Breast epithelium (tissue), 4 donors: ENCODE measurements at regions not wholly inside any gene's neighbourhood (a gene's known extent, or its start where the extent isn't known, plus 50 kb on each side); places are given as distances from the start of the nearest gene placed in this dataset.

Experiments
- DNase-seq, 2 donors: peaks; one replicate each; pipeline ENCODE4 v3.0.0-alpha.2; 2019; ENCODE audit warnings: low spot score in 2 of 2
- H3K27ac ChIP-seq, 2 donors: fragments of 200-600 bp; sonication (generic) in 1 of 2; one replicate each; pipeline ENCODE4 v1.5.1; 2016 to 2019; ENCODE audit warnings: mild to moderate bottlenecking in 1 of 2
- H3K27me3 ChIP-seq, 2 donors: fragments of 200-600 bp; sonication (generic) in 1 of 2; one replicate each; pipeline versions ENCODE4 v1.5.1 to v1.6.0; 2017 to 2019; ENCODE audit warnings: control low read depth in 1 of 2, mild to moderate bottlenecking in 1 of 2
- H3K36me3 ChIP-seq: fragments of 200-600 bp; one replicate; pipeline ENCODE4 v1.5.1; 2019
- H3K4me1 ChIP-seq, 2 donors: fragments of 200-600 bp; sonication (generic); one replicate each; pipeline ENCODE4 v1.5.1; 2016 to 2019; ENCODE audit warnings: control low read depth in 1 of 2
- H3K4me3 ChIP-seq, 3 donors: fragments of 200-600 bp; sonication (generic); 1 replicate in 2 of 3; 2 replicates in 1 of 3; pipeline ENCODE4 v1.5.1; 2016 to 2019; ENCODE audit warnings: mild to moderate bottlenecking in 3 of 3, moderate library complexity in 2 of 3
- H3K9me3 ChIP-seq, 2 donors: fragments of 200-600 bp; sonication (generic) in 1 of 2; one replicate each; pipeline ENCODE4 v1.5.1; 2016 to 2019; ENCODE audit warnings: control low read depth in 1 of 2
- POLR2A ChIP-seq: fragments of 450-650 bp; IDR thresholded peaks from one replicate; pipeline ENCODE4 v1.6.1; 2016; ENCODE audit warnings: antibody characterized with exemption, mild to moderate bottlenecking, moderate library complexity
- POLR2AphosphoS5 ChIP-seq, 3 donors: sonication (generic); formaldehyde crosslinking; IDR thresholded peaks; one replicate each; pipeline ENCODE4 v1.6.1; 2017; ENCODE audit warnings: antibody characterized with exemption in 3 of 3
- intact Hi-C: fragments of 100-400 bp; cut with DNase I; formaldehyde crosslinking; loops from one replicate; pipeline ENCODE4 v1.15.1; 2023; ENCODE audit warnings: low total_unique reads
- TF ChIP-seq, protein P1 (sequence below), 3 donors: fragments of 450-650 bp; IDR thresholded peaks; one replicate each; pipeline ENCODE4 v1.5.1; 2016 to 2017; ENCODE audit warnings: antibody characterized with exemption in 3 of 3, mild to moderate bottlenecking in 3 of 3, moderate library complexity in 3 of 3

DNA sequence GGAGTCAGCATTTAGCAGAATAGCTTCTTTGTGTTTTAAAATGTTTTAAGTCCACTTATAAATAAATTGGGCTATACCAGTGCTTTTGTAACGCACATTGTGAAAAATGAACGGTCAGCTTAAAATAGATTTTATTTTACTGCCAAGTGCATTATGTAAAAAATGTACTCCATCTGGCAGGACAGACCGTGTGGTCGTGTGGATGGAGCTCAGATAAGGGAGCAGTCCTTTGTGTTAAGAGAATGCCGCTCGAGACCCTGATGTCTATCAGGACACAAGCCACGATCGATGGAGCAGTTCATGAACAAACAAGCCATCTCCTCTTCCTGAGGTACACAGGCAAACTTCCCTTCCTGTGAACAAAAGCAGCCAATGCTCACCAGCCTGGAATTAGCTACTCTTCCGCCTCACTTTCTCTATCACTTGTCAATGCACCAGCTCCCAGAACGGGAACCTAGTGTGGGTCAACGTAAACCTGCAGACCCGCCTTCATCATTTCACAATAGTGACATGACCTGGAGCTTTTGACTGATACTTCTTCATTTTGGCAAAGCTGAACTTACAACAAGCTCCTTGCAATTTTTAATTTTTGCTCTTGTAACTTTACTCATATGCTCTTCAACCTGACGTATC lies 243.5 kb downstream of the TGFB2 start:
- Histone ChIP-seq H3K27me3 (no peaks in the 10 kb centered on the region), H3K27ac (no peak overlapping the region), H3K36me3 (no peaks in the 10 kb centered on the region), H3K4me1 (no peaks in the 10 kb centered on the region), H3K4me3 (no peak overlapping the region), H3K9me3 (no peaks in the 10 kb centered on the region)
- no peak for DNase-seq
- TF ChIP-seq POLR2AphosphoS5 (IDR thresholded peaks at IDR 0.05) (no peak), POLR2A (no peak)
- TF ChIP-seq, protein P1, sequence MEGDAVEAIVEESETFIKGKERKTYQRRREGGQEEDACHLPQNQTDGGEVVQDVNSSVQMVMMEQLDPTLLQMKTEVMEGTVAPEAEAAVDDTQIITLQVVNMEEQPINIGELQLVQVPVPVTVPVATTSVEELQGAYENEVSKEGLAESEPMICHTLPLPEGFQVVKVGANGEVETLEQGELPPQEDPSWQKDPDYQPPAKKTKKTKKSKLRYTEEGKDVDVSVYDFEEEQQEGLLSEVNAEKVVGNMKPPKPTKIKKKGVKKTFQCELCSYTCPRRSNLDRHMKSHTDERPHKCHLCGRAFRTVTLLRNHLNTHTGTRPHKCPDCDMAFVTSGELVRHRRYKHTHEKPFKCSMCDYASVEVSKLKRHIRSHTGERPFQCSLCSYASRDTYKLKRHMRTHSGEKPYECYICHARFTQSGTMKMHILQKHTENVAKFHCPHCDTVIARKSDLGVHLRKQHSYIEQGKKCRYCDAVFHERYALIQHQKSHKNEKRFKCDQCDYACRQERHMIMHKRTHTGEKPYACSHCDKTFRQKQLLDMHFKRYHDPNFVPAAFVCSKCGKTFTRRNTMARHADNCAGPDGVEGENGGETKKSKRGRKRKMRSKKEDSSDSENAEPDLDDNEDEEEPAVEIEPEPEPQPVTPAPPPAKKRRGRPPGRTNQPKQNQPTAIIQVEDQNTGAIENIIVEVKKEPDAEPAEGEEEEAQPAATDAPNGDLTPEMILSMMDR (IDR thresholded peaks at IDR 0.05): no peak
- intact Hi-C loops: no loop called here

DNA sequence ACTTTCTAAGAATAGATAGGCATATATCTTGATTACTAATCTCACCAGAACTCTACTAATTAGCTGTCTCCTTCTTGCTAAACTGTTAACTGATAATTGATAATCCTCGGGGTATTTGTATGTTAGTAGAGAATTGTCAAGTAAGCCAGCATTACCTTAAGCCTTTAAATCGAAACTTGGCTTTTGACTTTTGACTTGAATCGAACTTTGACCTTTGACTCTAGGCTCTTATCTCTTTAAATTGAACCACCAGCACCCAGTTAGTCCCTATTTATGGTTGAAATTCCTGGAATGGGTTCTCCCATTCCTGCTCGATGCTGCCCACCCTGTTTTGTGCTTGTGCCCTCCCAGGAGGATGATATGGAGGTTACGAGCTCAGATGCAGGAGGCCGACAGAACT lies 244.4 kb downstream of the TGFB2 start:
- no peak for DNase-seq
- Histone ChIP-seq H3K36me3 (no peaks in the 10 kb centered on the region), H3K4me3 (no peak overlapping the region), H3K27me3 (no peaks in the 10 kb centered on the region), H3K27ac (no peak overlapping the region), H3K9me3 (no peaks in the 10 kb centered on the region), H3K4me1 (no peaks in the 10 kb centered on the region)
- TF ChIP-seq, protein P1 (IDR thresholded peaks at IDR 0.05): no peak
- no peak for TF ChIP-seq POLR2AphosphoS5 (IDR thresholded peaks at IDR 0.05)
- TF ChIP-seq POLR2A: no peak
- intact Hi-C loops: no loop called here

DNA sequence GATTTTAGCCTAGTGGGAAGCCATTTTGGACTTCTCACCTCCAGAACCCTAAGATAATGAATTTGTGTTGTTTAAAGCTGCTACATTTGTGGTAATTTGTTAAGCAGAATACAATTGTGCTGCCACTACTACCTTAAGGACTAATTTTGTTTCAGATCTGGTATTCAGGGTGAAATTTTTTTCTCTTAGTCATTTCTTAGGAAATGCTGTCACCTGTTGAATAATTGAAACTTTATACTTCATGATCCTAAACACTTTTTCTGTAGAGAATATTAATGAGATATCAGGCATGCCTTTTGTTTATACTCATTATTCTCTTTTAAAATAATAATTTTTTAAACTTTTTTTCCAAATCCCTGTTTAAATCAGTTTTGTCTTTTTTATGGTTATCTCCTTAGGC lies 246.8 kb downstream of the TGFB2 start:
- no peaks in the 10 kb centered on the region for H3K9me3 ChIP-seq
- no peaks in the 10 kb centered on the region for H3K36me3 ChIP-seq
- no peaks in the 10 kb centered on the region for H3K4me1 ChIP-seq
- DNase-seq: no peak
- TF ChIP-seq POLR2A (no peak), POLR2AphosphoS5 (IDR thresholded peaks at IDR 0.05) (no peak)
- TF ChIP-seq, protein P1 (IDR thresholded peaks at IDR 0.05): no peak
- no peak overlapping the region for H3K4me3 ChIP-seq
- no peak overlapping the region for H3K27ac ChIP-seq
- intact Hi-C loops: no loop called here
- H3K27me3 ChIP-seq: no peaks in the 10 kb centered on the region

DNA sequence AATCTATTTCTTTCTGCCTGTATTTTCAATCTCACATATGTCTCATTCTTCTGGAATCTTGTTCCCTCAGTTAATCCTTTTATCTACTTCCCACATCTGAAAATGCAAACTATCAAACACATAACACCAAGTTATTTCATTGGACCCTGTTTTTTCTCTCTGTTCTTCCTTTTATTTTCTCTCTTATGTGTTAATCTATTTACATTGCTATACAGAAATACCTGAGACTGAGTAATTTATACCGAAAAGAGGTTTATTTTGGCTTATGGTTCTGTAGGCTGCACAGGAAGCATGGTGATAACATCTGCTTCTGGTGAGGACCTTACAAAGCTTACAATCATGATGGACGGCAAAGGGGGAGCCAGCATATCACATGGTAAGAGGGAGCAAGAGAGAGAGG lies 247.6 kb downstream of the TGFB2 start:
- H3K4me3 ChIP-seq: no peak overlapping the region
- TF ChIP-seq, protein P1 (IDR thresholded peaks at IDR 0.05): no peak
- no peak for TF ChIP-seq POLR2AphosphoS5 (IDR thresholded peaks at IDR 0.05)
- H3K4me1 ChIP-seq: no peaks in the 10 kb centered on the region
- H3K27ac ChIP-seq: no peak overlapping the region
- H3K36me3 ChIP-seq: no peaks in the 10 kb centered on the region
- intact Hi-C loops: no loop called here
- DNase-seq: no peak
- H3K9me3 ChIP-seq: no peaks in the 10 kb centered on the region
- no peaks in the 10 kb centered on the region for H3K27me3 ChIP-seq

DNA sequence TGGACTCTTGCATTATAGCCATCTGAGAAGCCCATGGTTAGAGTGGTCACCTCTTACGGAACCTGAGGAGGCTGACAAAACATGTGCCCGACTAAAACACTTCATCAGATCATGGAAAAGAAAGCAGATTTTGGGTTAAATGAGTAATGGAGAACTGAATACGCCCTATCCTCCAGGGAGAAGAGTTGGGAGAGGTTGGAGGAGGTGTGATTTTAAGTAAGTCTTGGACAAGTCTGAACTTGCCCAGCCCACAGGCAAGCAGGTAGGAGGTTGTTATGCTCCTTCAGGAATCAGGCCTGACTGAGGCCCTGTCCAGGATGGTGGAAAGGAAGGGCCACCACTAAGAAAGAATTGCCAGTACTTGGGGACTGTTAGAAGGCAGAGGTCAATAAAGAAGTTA lies 255.8 kb downstream of the TGFB2 start:
- Histone ChIP-seq H3K27ac (no peak overlapping the region), H3K36me3 (no peaks in the 10 kb centered on the region), H3K27me3 (no peaks in the 10 kb centered on the region), H3K9me3 (no peaks in the 10 kb centered on the region), H3K4me3 (no peak overlapping the region), H3K4me1 (no peaks in the 10 kb centered on the region)
- no peak for DNase-seq
- no peak for TF ChIP-seq POLR2A
- TF ChIP-seq POLR2AphosphoS5 (IDR thresholded peaks at IDR 0.05): no peak
- TF ChIP-seq, protein P1 (IDR thresholded peaks at IDR 0.05): no peak
- intact Hi-C loops: no loop called here
